DOHH2 (cell line): ENCODE measurements at regions not wholly inside any gene's neighbourhood (a gene's known extent, or its start where the extent isn't known, plus 50 kb on each side); places are given as distances from the start of the nearest gene placed in this dataset.

Experiments
- H3F3A ChIP-seq: fragments of 200-600 bp; sonication (generic), shearing (Covaris generic); 2 replicates; pipeline ENCODE4 v1.6.0; 2016; ENCODE audit warnings: antibody characterized with exemption, mild to moderate bottlenecking; ENCODE audit not compliant: control insufficient read depth, insufficient read depth
- H3K27ac ChIP-seq: fragments of 200-600 bp; sonication (generic); 2 replicates; pipeline ENCODE4 v1.5.1; 2014; ENCODE audit warnings: low read depth, mild to moderate bottlenecking, low read length, moderate library complexity
- H3K27me3 ChIP-seq: fragments of 200-600 bp; sonication (generic); 2 replicates; pipeline ENCODE4 v1.6.1; 2014; ENCODE audit warnings: mild to moderate bottlenecking, low read length, mixed read lengths; ENCODE audit not compliant: control insufficient read depth
- H3K36me3 ChIP-seq: fragments of 200-600 bp; sonication (generic); 2 replicates; pipeline ENCODE4 v1.6.1; 2014; ENCODE audit warnings: mild to moderate bottlenecking, low read length, moderate library complexity, mixed read lengths; ENCODE audit not compliant: control insufficient read depth
- H3K4me1 ChIP-seq: fragments of 200-600 bp; sonication (generic); 2 replicates; pipeline ENCODE4 v1.6.1; 2014; ENCODE audit warnings: mild to moderate bottlenecking, low read length, mixed read lengths; ENCODE audit not compliant: control insufficient read depth
- H3K4me2 ChIP-seq: fragments of 200-600 bp; sonication (generic); 2 replicates; pipeline ENCODE4 v1.6.0; 2014; ENCODE audit warnings: mild to moderate bottlenecking, low read length, moderate library complexity
- H3K4me3 ChIP-seq: fragments of 200-600 bp; sonication (generic); 2 replicates; pipeline ENCODE4 v1.5.1; 2014; ENCODE audit warnings: mild to moderate bottlenecking, low read length, mixed read lengths
- H3K79me2 ChIP-seq: fragments of 200-600 bp; sonication (generic); 2 replicates; pipeline ENCODE4 v1.6.1; 2014; ENCODE audit warnings: mild to moderate bottlenecking, low read length, mixed read lengths; ENCODE audit not compliant: control insufficient read depth
- H3K9me2 ChIP-seq: fragments of 200-600 bp; sonication (generic); replicated peaks from 2 replicates; pipeline ENCODE4 v1.6.1; 2014; ENCODE audit warnings: mild to moderate bottlenecking, low read length, mixed read lengths; ENCODE audit not compliant: control insufficient read depth
- H3K9me3 ChIP-seq: fragments of 200-600 bp; sonication (generic); 2 replicates; pipeline ENCODE4 v1.6.1; 2014; ENCODE audit warnings: antibody characterized with exemption, low read length, mixed read lengths; ENCODE audit not compliant: control insufficient read depth, insufficient read depth
- H4K20me1 ChIP-seq: fragments of 200-600 bp; sonication (generic); 2 replicates; pipeline ENCODE4 v1.6.0; 2014; ENCODE audit warnings: low read depth, mild to moderate bottlenecking, antibody characterized with exemption, low read length, moderate library complexity; ENCODE audit not compliant: control insufficient read depth, insufficient read depth
- EZH2phosphoT487 ChIP-seq: fragments of 200-600 bp; sonication (generic); IDR thresholded peaks from 2 replicates; pipeline ENCODE4 v1.6.1; 2017; ENCODE audit warnings: borderline replicate concordance, mild to moderate bottlenecking, antibody characterized with exemption, low read length, moderate library complexity, mixed read lengths
- TF ChIP-seq, protein P1 (sequence below): fragments of 200-600 bp; sonication (generic); IDR thresholded peaks from one replicate; pipeline ENCODE4 v1.5.1; 2014; ENCODE audit warnings: antibody characterized with exemption, mild to moderate bottlenecking, low read depth, low read length; ENCODE audit not compliant: poor library complexity, severe bottlenecking

DNA sequence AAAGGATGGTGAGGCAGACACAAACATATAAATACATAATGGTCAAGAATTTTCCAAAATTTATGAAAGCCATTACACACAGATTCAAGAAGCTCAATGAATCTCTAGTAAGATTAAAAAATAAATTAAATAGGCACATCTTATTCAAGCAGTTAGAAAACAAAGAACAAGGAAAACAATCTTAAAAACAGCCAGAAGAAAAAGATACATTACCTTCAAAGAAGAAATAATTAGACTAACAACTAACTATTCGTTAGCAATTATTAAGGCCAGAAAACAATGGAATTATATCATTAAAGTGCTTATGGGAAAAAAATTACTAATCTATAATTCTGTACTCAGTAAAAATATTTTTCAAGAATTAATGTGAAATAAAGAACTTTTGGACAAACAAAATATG is 593.1 kb downstream of the EBF1 start:
- H3K4me1 ChIP-seq = peaks cover 19% of the 10 kb centered on the region
- H3K36me3 ChIP-seq = no peaks in the 10 kb centered on the region
- no peaks in the 10 kb centered on the region for H3K79me2 ChIP-seq
- no peaks in the 10 kb centered on the region for H4K20me1 ChIP-seq
- no peaks in the 10 kb centered on the region for H3K9me2 ChIP-seq
- no peak overlapping the region for H3K4me3 ChIP-seq
- no peak overlapping the region for H3K4me2 ChIP-seq
- H3F3A ChIP-seq = peaks cover 5% of the 10 kb centered on the region
- no peak overlapping the region for H3K27ac ChIP-seq
- no peak for TF ChIP-seq EZH2phosphoT487
- TF ChIP-seq, protein P1, sequence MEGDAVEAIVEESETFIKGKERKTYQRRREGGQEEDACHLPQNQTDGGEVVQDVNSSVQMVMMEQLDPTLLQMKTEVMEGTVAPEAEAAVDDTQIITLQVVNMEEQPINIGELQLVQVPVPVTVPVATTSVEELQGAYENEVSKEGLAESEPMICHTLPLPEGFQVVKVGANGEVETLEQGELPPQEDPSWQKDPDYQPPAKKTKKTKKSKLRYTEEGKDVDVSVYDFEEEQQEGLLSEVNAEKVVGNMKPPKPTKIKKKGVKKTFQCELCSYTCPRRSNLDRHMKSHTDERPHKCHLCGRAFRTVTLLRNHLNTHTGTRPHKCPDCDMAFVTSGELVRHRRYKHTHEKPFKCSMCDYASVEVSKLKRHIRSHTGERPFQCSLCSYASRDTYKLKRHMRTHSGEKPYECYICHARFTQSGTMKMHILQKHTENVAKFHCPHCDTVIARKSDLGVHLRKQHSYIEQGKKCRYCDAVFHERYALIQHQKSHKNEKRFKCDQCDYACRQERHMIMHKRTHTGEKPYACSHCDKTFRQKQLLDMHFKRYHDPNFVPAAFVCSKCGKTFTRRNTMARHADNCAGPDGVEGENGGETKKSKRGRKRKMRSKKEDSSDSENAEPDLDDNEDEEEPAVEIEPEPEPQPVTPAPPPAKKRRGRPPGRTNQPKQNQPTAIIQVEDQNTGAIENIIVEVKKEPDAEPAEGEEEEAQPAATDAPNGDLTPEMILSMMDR = no peak
- peaks cover 15% of the 10 kb centered on the region for H3K9me3 ChIP-seq
- no peaks in the 10 kb centered on the region for H3K27me3 ChIP-seq

DNA sequence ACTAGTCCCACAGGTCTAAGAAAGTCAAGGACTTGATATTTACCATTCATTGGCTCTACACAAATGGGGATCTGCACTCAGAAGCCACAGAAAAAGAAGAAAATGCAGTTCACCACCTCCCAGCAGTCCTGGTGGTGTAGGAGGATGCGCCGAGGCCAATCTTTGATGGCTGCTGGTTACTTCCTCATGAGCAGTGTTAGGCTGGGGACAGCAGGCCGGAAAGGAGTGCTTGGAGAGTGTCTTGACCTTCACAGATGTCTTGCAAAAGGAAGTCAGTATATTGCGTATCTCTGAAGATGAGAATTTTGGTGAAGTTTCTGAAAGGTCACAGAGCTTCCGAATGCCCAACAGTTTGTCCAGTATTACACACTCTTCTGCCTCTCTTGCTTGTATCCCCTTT is 597.0 kb downstream of the EBF1 start:
- TF ChIP-seq EZH2phosphoT487 = no peak
- TF ChIP-seq, protein P1 = no peak
- Histone ChIP-seq H4K20me1 (no peaks in the 10 kb centered on the region), H3K27ac (no peak overlapping the region), H3K4me1 (peaks cover 13% of the 10 kb centered on the region), H3K36me3 (no peaks in the 10 kb centered on the region), H3K4me3 (no peak overlapping the region), H3K9me3 (peaks cover 15% of the 10 kb centered on the region), H3F3A (no peaks in the 10 kb centered on the region), H3K4me2 (no peak overlapping the region), H3K27me3 (no peaks in the 10 kb centered on the region), H3K79me2 (no peaks in the 10 kb centered on the region), H3K9me2 (no peaks in the 10 kb centered on the region)

DNA sequence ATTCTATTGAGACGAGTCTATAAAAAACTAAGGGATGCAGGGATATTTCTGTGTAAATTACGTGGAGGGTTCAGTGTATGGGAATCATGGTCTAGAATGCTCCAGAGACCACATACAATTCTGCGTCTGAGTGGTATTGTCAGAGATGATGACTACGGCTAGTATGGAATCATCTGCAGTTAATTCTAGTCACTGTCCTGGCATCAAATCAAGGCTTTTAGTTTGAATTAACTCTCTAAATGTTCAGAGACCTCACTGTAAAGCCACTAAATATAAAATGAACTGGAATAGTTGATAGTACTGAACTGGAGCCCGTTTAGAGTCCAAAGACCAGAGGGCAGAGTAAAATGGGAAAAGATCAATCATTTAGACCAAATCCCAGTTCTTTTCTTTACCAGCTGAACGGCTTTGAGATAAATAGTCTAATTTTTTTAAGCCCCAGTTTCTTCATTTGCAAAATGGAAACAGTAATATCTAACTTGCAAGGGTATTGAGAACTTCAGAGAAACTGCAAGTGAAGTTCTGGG is 599.8 kb downstream of the EBF1 start:
- no peaks in the 10 kb centered on the region for H3K36me3 ChIP-seq
- H3K9me3 ChIP-seq = 0 out of 2 replicates have a peak, but pooled peaks cover under 1% of the 10 kb centered on the region
- TF ChIP-seq, protein P1 = no peak
- no peak for TF ChIP-seq EZH2phosphoT487
- no peak overlapping the region for H3K4me2 ChIP-seq
- H3F3A ChIP-seq = no peaks in the 10 kb centered on the region
- peaks cover 13% of the 10 kb centered on the region for H3K4me1 ChIP-seq
- no peaks in the 10 kb centered on the region for H3K9me2 ChIP-seq
- no peaks in the 10 kb centered on the region for H3K27me3 ChIP-seq
- no peak overlapping the region for H3K4me3 ChIP-seq
- no peaks in the 10 kb centered on the region for H4K20me1 ChIP-seq
- no peaks in the 10 kb centered on the region for H3K79me2 ChIP-seq
- H3K27ac ChIP-seq = no peak overlapping the region
